Activated T-cell treated with anti-CD3 and anti-CD28 coated beads, Interleukin-2, amount 50 U/mL, for 4 hours (primary cell): ENCODE measurements at regions not wholly inside any gene's neighbourhood (a gene's known extent, or its start where the extent isn't known, plus 50 kb on each side); places are given as distances from the start of the nearest gene placed in this dataset.

Experiments
- ATAC-seq, 2 donors: fragments of 200-7000 bp; cut with Tn5 transposase; one replicate each; pipeline ENCODE4 v1.10.0; 2021
- DNase-seq: peaks from one replicate; pipeline ENCODE4 v3.0.0-alpha.2; 2020
- H3K27me3 Mint-ChIP-seq: one replicate; pipeline ENCODE4 v1.8.0; 2021; ENCODE audit warnings: low read depth, mixed read lengths
- H3K36me3 Mint-ChIP-seq: one replicate; pipeline ENCODE4 v1.8.0; 2022; ENCODE audit warnings: mixed read lengths; ENCODE audit not compliant: insufficient read depth
- H3K4me1 Mint-ChIP-seq: one replicate; pipeline ENCODE4 v1.8.0; 2021; ENCODE audit warnings: low read depth, mixed read lengths
- H3K4me3 Mint-ChIP-seq: one replicate; pipeline ENCODE4 v1.8.0; 2021; ENCODE audit warnings: mild to moderate bottlenecking, moderate library complexity, mixed read lengths
- H3K9me3 Mint-ChIP-seq: one replicate; pipeline ENCODE4 v1.8.0; 2021; ENCODE audit warnings: mixed read lengths

- ATAC-seq, result no peak
- no peaks in the 10 kb centered on the region for H3K4me1 Mint-ChIP-seq
These were observed 399.0 kb downstream of the MED10 start for GRCh38 chr5:5979377-5979760.

DNA sequence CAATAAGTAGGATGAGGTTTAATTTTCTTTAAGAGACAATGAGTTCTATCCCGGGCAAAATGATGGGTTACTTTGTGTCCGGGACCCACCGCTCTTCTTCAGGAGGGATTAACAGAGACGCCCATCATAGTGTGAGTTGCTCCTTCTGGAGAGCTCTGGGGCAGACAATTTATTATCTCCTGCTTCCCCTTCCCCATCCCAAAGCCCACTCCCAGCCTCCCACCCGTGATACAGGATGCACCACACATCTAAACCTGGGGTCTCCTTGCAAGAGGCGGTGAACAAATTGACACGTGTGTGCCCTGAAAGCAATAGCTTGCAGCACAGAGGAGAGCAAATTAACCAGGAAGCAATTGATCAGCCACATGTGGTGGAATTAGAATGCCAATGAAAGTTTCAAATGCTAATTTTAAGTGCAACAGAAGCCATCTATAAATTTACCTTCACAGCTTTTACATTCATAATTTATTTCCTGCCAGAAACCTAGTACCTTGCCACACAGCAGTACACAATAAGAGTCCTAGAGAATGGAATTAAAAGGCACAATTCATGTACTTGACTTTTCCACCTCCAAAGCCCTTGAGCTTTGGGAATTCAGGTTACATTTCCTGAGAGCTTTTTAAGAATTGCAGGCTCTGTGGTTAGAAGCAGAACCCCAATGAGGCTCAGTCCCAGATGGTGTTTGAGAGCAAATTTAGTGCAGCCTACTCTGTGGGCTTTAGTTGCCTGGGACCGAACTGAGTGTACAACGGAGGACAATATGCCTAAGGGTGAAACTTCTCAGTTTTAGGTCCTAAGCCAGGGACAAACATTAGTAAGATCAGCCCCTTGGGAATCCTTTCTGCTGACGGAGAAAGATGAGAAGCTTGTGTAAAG, 399.6 kb downstream of the MED10 start:
- no peak for ATAC-seq
- Mint-ChIP-seq H3K36me3 (no peaks in the 10 kb centered on the region), H3K4me1 (no peaks in the 10 kb centered on the region)

More at GRCh38 chr5:5979377-5979760, 399.0 kb downstream of the MED10 start:
- Mint-ChIP-seq H3K9me3 (no peaks in the 10 kb centered on the region), H3K36me3 (no peaks in the 10 kb centered on the region), H3K4me3 (no peak overlapping the region), H3K27me3 (no peaks in the 10 kb centered on the region)
- no peak for DNase-seq

DNA sequence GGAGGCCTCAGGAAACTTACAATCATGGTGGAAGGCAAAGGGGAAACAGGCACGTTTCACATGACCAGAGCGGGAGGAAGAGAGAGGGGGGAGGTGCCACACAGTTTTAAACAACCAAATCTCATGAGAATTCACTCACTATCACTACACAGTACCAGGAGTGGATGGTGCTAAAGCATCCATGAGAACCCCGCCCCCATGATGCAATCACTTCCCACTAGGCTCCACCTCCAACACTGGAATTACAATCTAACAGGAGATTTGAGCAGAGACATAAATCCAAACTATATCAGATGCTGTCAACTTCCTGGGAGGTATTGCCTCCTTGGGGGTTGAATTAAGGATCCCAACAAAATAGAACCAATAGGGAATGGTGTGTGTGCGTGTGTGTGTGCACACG, 407.1 kb downstream of the MED10 start:
- H3K27me3 Mint-ChIP-seq, result peaks cover 2% of the 10 kb centered on the region
- no peak for ATAC-seq

More for the DNA sequence above, 399.6 kb downstream of the MED10 start:
- H3K4me3 Mint-ChIP-seq, result no peak overlapping the region
- no peaks in the 10 kb centered on the region for H3K9me3 Mint-ChIP-seq
- DNase-seq, result no peak
- H3K27me3 Mint-ChIP-seq, result no peaks in the 10 kb centered on the region

DNA sequence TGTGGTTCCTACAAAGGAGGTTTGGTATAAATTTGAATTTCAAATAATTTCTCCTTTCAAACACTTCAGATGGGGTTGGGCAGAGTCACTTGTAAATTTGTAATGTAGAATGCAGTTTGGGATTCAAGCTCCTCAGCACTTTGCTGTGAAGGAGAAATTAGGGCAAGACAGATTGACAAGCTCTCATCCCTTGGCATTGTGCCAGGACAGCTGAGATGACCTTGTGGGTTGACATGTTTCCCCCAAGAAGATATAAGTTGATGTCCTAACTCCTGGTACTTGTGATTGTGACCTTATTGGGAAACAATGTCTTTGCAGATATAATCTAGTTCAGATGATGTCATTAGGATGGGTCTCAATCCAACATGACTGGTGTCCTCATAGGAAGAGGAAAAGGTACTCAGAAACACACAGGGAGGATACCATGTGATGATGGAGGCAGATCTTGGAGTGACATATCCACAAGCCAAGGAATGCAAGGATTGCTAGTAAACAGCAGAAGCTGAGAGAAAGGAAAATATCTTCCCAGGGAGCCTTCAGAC, 408.3 kb downstream of the MED10 start:
- ATAC-seq (no peak), DNase-seq (no peak)
- Mint-ChIP-seq H3K27me3 (peaks cover 4% of the 10 kb centered on the region), H3K4me1 (no peaks in the 10 kb centered on the region), H3K9me3 (peaks cover 4% of the 10 kb centered on the region), H3K36me3 (no peaks in the 10 kb centered on the region), H3K4me3 (no peak overlapping the region)

More for the DNA sequence above, 407.1 kb downstream of the MED10 start:
- H3K36me3 Mint-ChIP-seq, result no peaks in the 10 kb centered on the region
- H3K4me1 Mint-ChIP-seq, result no peaks in the 10 kb centered on the region
- no peak overlapping the region for H3K4me3 Mint-ChIP-seq
- H3K9me3 Mint-ChIP-seq, result peaks cover 3% of the 10 kb centered on the region
- DNase-seq, result no peak

DNA sequence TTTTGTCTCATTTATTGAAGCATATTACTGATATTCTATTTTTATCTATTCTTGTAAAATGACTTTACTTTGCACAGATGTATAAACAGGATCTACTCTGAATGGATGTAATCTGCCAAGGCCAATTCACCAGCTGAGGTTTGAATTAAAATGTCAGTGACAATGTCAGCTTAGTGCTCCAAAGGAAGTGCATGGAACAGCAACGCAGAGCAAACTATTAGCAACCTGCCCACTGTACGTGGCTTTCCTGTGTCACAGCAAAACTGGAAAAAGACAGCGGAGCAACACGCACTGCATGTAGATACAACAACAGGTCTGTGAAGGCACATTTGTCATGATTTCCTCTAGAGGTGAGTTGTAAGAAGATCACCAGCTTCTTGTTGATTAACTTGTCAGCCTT, 409.4 kb downstream of the MED10 start:
- Mint-ChIP-seq H3K4me1 (no peaks in the 10 kb centered on the region), H3K36me3 (no peaks in the 10 kb centered on the region), H3K27me3 (peaks cover 4% of the 10 kb centered on the region), H3K4me3 (no peak overlapping the region), H3K9me3 (peaks cover 13% of the 10 kb centered on the region)
- no peak for DNase-seq
- no peak for ATAC-seq

- Mint-ChIP-seq H3K9me3 (peaks cover 13% of the 10 kb centered on the region), H3K4me1 (no peaks in the 10 kb centered on the region), H3K4me3 (no peak overlapping the region), H3K36me3 (no peaks in the 10 kb centered on the region), H3K27me3 (peaks cover 4% of the 10 kb centered on the region)
- no peak for DNase-seq
- no peak for ATAC-seq
These were observed 410.4 kb downstream of the MED10 start for GRCh38 chr5:5967944-5968343.

DNA sequence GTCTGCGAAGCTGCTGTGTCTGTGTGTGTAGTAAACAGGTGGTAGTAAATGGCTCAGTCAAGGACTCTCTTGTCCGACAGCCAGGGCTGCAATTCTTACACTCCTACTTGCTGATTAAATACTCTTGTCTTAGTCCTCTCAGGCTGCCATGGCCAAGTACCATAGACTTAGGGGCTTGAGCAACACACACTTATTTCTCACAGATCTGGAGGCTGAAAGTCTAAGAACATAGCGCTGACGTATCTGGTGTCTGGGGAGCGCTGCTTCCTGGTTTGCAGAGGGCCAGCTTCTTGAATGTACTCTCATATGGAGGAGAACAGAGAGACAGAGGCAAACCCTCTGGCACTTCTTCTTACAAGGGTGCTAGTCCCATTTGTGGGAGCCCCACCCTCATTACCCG, 411.0 kb downstream of the MED10 start:
- Mint-ChIP-seq H3K27me3 (peaks cover 4% of the 10 kb centered on the region), H3K36me3 (no peaks in the 10 kb centered on the region), H3K4me1 (no peaks in the 10 kb centered on the region), H3K4me3 (no peak overlapping the region), H3K9me3 (peaks cover 13% of the 10 kb centered on the region)
- ATAC-seq, result no peak
- no peak for DNase-seq

- H3K4me3 Mint-ChIP-seq, result no peak overlapping the region
- H3K9me3 Mint-ChIP-seq, result peaks cover 10% of the 10 kb centered on the region
- no peaks in the 10 kb centered on the region for H3K4me1 Mint-ChIP-seq
- ATAC-seq (no peak), DNase-seq (no peak)
- peaks cover 2% of the 10 kb centered on the region for H3K27me3 Mint-ChIP-seq
- H3K36me3 Mint-ChIP-seq, result no peaks in the 10 kb centered on the region
These were observed 413.2 kb downstream of the MED10 start for GRCh38 chr5:5965132-5965531.

DNA sequence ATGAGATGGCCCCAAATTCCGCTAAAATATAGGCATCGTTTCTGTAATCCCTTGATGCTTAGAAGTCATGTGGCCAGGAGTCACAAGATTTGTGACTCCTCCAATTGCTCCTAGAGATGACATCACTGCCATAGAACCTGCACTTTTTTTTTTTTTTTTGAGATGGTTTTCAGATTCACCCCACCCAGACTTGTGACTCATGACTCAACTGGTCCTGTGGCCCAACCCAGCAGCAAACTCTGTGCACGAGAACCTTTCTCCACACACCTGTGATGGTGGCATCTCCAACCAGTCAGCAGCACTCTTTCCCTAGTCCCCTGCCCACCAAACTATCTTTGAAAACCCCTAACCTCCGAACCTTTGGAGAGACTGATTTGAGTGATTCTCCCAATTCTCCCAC, 414.0 kb downstream of the MED10 start:
- Mint-ChIP-seq H3K36me3 (no peaks in the 10 kb centered on the region), H3K9me3 (peaks cover 10% of the 10 kb centered on the region), H3K27me3 (peaks cover 2% of the 10 kb centered on the region), H3K4me3 (no peak overlapping the region), H3K4me1 (no peaks in the 10 kb centered on the region)
- no peak for DNase-seq
- no peak for ATAC-seq

GRCh38 chr5:5957737-5958136, 420.6 kb downstream of the MED10 start:
- Mint-ChIP-seq H3K36me3 (no peaks in the 10 kb centered on the region), H3K27me3 (peaks cover 5% of the 10 kb centered on the region), H3K9me3 (no peaks in the 10 kb centered on the region), H3K4me1 (no peaks in the 10 kb centered on the region), H3K4me3 (no peak overlapping the region)
- DNase-seq (no peak), ATAC-seq (no peak)

- DNase-seq (no peak), ATAC-seq (no peak)
- Mint-ChIP-seq H3K4me1 (no peaks in the 10 kb centered on the region), H3K27me3 (peaks cover 7% of the 10 kb centered on the region), H3K9me3 (no peaks in the 10 kb centered on the region), H3K4me3 (no peak overlapping the region), H3K36me3 (no peaks in the 10 kb centered on the region)
These were observed 424.1 kb downstream of the MED10 start for GRCh38 chr5:5954275-5954598.

GRCh38 chr5:5953584-5954274, 424.6 kb downstream of the MED10 start:
- Mint-ChIP-seq H3K27me3 (peaks cover 7% of the 10 kb centered on the region), H3K4me1 (no peaks in the 10 kb centered on the region), H3K4me3 (no peak overlapping the region), H3K9me3 (no peaks in the 10 kb centered on the region), H3K36me3 (no peaks in the 10 kb centered on the region)
- ATAC-seq (no peak), DNase-seq (no peak)

- DNase-seq (no peak), ATAC-seq (no peak)
- H3K9me3 Mint-ChIP-seq, result peaks cover 8% of the 10 kb centered on the region
- H3K4me1 Mint-ChIP-seq, result no peaks in the 10 kb centered on the region
- H3K27me3 Mint-ChIP-seq, result peaks cover 7% of the 10 kb centered on the region
- H3K36me3 Mint-ChIP-seq, result no peaks in the 10 kb centered on the region
- no peak overlapping the region for H3K4me3 Mint-ChIP-seq
These were observed 426.4 kb downstream of the MED10 start for GRCh38 chr5:5951953-5952352.

GRCh38 chr5:5950658-5951057, 427.7 kb downstream of the MED10 start:
- Mint-ChIP-seq H3K36me3 (no peaks in the 10 kb centered on the region), H3K9me3 (peaks cover 8% of the 10 kb centered on the region), H3K4me1 (no peaks in the 10 kb centered on the region), H3K4me3 (no peak overlapping the region), H3K27me3 (peaks cover 7% of the 10 kb centered on the region)
- no peak for DNase-seq
- ATAC-seq, result no peak

DNA sequence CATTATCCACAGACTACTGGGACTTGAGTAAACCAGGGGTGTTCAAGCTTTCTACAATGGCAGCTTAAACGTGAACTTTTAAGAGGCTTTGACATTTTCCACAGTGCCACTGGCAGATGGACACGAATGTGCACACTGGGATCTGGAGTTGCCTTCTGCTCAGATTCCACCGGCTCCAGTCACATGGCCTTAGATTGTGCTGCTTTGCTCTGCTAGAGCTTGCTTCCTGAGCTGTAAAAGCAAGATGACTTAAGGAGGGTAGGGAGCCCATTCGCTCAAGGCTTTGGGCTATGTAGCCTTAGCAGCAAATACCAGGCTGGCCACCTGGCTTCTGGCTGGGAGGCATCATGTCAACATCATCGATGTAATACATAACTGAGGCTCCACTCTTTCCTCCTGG, 436.9 kb downstream of the MED10 start:
- H3K4me1 Mint-ChIP-seq, result no peaks in the 10 kb centered on the region
- ATAC-seq, result no peak

More for the DNA sequence above, 436.9 kb downstream of the MED10 start:
- no peak for DNase-seq
- Mint-ChIP-seq H3K27me3 (no peaks in the 10 kb centered on the region), H3K9me3 (no peaks in the 10 kb centered on the region), H3K36me3 (no peaks in the 10 kb centered on the region), H3K4me3 (no peak overlapping the region)
